Stimulated activated memory B cell treated with anti-CD40 and anti-IgM and Interleukin-4, amounts not matched to agents 10 μg/mL and 1 μg/mL and 100 μg/mL, for 72 hours (primary cell): ENCODE measurements at regions not wholly inside any gene's neighbourhood (a gene's known extent, or its start where the extent isn't known, plus 50 kb on each side); places are given as distances from the start of the nearest gene placed in this dataset.
"Not testable (repeated sequence)": the region's sequence is repeated elsewhere in the genome, so short reads cannot be mapped to it uniquely, and the experiment has no call there.

Experiments used
- ATAC-seq: fragments of 150-1000 bp; cut with Tn5 transposase; 2 replicates; pipeline ENCODE4 v1.10.0; 2021
- H3K27ac Mint-ChIP-seq: one replicate; pipeline ENCODE4 v1.8.0; 2022; ENCODE audit warnings: mild to moderate bottlenecking, mixed read lengths
- H3K27me3 Mint-ChIP-seq: one replicate; pipeline ENCODE4 v1.8.0; 2022; ENCODE audit warnings: mixed read lengths
- H3K36me3 Mint-ChIP-seq: one replicate; pipeline ENCODE4 v1.8.0; 2022; ENCODE audit warnings: mixed read lengths
- H3K4me1 Mint-ChIP-seq: one replicate; pipeline ENCODE4 v1.8.0; 2022; ENCODE audit warnings: mixed read lengths
- H3K4me3 Mint-ChIP-seq: one replicate; pipeline ENCODE4 v1.8.0; 2022; ENCODE audit warnings: mild to moderate bottlenecking, moderate library complexity, mixed read lengths
- H3K9me3 Mint-ChIP-seq: one replicate; pipeline ENCODE4 v1.8.0; 2022; ENCODE audit warnings: mixed read lengths

DNA sequence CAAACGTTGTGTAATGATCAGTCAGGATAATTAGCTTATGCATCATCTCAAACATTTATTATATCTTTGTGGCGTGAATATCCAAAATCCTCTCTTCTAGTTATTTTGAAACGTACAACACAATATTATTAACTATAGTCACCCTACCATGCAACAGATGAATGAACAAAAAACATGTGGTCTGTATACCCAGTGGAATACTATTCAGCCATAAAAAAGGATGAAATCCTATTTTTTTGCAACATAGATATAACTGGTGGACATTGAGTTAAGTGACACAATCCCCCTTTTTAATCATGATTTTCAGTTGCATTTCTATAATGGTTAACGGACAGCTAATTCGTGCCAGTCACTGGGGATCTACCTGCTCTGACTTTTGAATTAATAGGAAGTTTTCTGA, 145.6 kb downstream of the SOX1 start:
- no peaks in the 10 kb centered on the region for H3K36me3 Mint-ChIP-seq
- no peaks in the 10 kb centered on the region for H3K9me3 Mint-ChIP-seq
- H3K27me3 Mint-ChIP-seq, result peaks cover 21% of the 10 kb centered on the region
- H3K4me1 Mint-ChIP-seq, result no peaks in the 10 kb centered on the region
- H3K4me3 Mint-ChIP-seq, result no peak overlapping the region
- ATAC-seq, result no peak
- H3K27ac Mint-ChIP-seq, result no peak overlapping the region

DNA sequence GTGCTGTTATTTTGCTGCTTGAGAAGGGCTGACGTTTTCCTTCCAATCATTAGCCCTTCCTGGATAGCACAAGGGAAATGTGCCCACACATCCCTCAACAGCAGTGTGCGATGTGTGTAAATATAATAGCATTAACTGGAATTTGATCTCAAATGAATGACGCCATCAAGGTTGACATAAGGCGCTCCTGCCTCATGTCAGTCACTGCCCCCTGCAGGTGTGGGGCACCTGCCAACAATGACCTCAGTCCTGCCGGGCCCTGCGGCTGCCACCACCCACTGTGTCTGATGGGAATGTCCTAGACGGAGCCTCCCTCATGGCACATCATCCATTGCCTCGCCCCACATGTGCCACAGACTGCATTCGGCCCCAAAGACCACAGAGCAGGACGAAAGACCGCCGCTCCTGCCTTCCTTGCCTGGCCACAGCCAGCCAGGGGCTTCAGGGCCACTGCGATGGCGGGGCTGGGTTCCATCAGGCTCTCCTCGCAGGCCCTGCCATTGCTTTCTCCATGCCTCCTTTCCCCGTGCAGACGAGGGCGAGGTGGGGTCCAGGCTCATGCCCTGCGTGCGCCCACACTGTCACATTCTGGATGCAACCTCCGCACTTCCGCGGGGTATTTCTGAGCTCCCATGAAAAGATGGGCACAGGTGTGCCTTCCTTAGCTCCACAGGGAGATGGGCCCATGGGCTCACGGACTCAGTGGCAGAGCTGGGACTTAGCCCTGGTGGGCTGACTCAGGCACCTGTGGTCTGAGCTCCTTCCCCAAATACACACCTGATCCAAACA, 146.7 kb downstream of the SOX1 start:
- H3K9me3 Mint-ChIP-seq, result no peaks in the 10 kb centered on the region
- no peak overlapping the region for H3K27ac Mint-ChIP-seq
- peaks cover 10% of the 10 kb centered on the region for H3K27me3 Mint-ChIP-seq
- no peaks in the 10 kb centered on the region for H3K36me3 Mint-ChIP-seq
- no peak for ATAC-seq
- H3K4me3 Mint-ChIP-seq, result no peak overlapping the region
- H3K4me1 Mint-ChIP-seq, result no peaks in the 10 kb centered on the region

DNA sequence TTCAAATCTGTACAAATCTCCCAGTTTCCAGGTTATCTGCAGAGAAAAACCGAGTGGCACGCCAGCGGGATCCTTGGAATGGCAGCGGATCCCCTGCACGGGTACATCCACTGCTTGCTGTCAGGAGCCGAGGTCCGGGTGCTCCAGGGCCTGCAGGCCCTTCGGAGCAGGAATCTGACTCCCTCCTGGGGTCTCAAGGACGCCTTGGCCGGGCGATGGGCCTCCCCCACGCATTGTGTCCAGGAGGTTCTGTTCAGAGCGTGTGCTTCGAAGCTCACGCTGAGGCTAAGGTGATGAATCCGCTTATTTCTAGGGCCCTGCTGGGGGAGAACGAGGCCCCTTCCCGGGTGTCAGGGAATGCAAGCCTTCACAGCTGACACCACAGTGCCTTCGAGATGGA, 148.9 kb downstream of the SOX1 start:
- Mint-ChIP-seq H3K4me3 (no peak overlapping the region), H3K36me3 (no peaks in the 10 kb centered on the region), H3K27me3 (no peaks in the 10 kb centered on the region), H3K9me3 (no peaks in the 10 kb centered on the region), H3K4me1 (no peaks in the 10 kb centered on the region), H3K27ac (no peak overlapping the region)
- ATAC-seq, result no peak

DNA sequence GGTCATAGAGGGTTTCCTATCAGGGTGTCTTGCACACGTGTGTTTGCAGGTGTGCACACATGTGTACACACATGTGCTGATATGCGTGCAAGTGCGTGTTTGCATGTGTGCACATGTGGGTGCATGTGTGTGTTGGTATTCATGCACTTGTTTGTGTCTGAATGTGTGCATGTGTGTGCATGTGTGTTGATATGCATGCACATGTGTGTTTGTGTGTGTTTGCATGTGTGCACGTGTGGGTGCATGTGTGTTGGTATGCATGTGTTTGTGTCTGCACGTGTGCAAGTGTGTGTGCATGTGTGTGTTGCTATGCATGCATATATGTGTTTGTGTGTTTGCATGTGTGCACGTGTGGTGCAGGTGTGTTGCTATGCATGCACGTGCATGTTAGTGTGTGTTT, 150.5 kb downstream of the SOX1 start:
- Mint-ChIP-seq H3K9me3 (no peaks in the 10 kb centered on the region), H3K27ac (no peak overlapping the region), H3K4me1 (no peaks in the 10 kb centered on the region), H3K36me3 (no peaks in the 10 kb centered on the region), H3K27me3 (no peaks in the 10 kb centered on the region), H3K4me3 (no peak overlapping the region)
- no peak for ATAC-seq

DNA sequence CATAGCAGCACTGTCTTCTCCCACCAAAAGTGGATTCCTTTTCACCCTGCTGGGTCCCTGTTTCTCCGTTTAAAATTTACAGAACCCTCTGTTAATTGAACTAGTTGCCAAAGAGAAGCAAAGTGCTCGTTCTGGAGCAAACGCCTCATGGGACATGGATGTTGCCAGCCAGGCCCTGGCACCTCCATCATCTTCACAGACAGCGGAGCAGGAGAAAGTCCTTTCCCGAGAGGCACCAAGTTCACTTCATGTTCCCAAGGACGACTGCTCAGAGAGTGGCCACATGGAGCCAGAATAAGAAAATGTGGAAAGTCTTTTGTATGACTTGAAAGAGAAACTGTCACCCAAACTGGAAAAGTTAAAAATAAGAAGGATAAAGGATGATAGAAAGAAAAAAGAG, 151.5 kb downstream of the SOX1 start:
- ATAC-seq, result no peak
- Mint-ChIP-seq H3K27me3 (no peaks in the 10 kb centered on the region), H3K4me1 (no peaks in the 10 kb centered on the region), H3K4me3 (no peak overlapping the region), H3K27ac (no peak overlapping the region), H3K9me3 (no peaks in the 10 kb centered on the region), H3K36me3 (no peaks in the 10 kb centered on the region)

DNA sequence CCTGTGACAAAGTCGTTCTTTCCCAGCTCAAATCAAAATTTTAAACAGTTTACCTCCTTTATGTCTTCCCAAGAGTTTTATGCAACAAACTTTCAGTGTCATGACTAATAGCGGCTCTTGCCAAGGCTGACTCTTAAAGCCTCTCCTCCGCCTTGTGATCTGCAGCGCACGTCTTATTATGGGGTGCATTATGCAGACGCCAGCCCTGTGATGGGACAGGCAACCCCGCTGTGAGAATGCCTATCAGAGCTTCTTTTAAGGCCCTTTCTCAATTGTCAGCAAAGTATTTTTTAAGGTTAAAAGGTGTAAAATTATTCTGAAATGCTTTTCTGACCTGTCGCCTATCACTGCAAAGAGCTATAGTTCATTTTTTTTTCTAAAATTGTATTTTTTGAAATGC, 152.8 kb downstream of the SOX1 start:
- Mint-ChIP-seq H3K4me1 (no peaks in the 10 kb centered on the region), H3K27ac (no peak overlapping the region), H3K4me3 (no peak overlapping the region), H3K9me3 (peaks cover 2% of the 10 kb centered on the region), H3K27me3 (no peaks in the 10 kb centered on the region), H3K36me3 (no peaks in the 10 kb centered on the region)
- no peak for ATAC-seq

DNA sequence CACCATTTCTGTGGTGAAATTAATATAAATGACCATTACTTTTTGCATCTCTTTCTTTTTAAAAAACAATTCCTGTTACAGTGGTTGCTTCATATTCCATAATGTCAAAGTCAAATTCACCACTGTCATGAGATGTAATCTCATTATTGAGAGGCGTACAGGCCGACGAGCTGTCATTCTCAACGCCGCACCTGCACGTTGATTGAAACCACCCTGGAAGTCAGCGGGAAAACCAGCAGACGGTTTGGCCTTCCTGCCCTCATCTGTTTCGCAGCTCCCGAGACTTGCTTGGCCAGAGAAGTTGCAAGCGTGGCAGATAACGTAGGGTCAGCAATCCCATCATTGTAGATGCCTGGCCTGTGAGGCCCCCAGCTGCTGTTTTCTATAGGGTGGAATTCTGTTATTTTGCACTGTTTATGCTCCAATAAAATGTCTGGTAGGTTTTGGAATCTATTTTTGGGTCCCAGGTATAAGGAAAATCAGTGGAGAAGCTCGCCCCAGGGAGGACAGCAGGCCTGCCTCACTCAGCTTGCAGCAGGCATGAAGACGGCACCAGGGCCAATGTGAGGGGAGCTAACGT, 153.4 kb downstream of the SOX1 start:
- H3K4me1 Mint-ChIP-seq, result no peaks in the 10 kb centered on the region
- ATAC-seq, result no peak
- H3K27ac Mint-ChIP-seq, result no peak overlapping the region
- H3K36me3 Mint-ChIP-seq, result no peaks in the 10 kb centered on the region
- H3K27me3 Mint-ChIP-seq, result no peaks in the 10 kb centered on the region
- H3K9me3 Mint-ChIP-seq, result peaks cover 3% of the 10 kb centered on the region
- no peak overlapping the region for H3K4me3 Mint-ChIP-seq

DNA sequence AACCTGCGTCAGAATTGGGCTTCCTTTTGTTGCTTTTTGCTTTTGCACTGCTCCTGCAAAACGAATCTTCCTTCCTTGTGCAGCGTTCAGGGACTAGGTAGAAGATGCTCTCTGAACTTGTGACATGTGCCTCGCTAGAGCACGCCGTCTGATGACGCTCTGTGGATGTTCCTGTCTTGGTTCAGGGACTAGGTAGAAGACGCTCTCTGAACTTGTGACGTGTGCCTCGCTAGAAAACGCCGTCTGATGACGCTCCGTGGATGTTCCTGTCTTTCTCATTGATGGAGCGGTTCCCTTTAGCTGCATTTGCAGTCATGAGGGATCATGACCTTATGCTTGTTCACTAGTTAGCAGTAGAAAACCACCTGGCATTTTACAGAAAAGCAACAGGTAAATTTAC, 154.0 kb downstream of the SOX1 start:
- ATAC-seq, result no peak
- H3K9me3 Mint-ChIP-seq, result peaks cover 3% of the 10 kb centered on the region

DNA sequence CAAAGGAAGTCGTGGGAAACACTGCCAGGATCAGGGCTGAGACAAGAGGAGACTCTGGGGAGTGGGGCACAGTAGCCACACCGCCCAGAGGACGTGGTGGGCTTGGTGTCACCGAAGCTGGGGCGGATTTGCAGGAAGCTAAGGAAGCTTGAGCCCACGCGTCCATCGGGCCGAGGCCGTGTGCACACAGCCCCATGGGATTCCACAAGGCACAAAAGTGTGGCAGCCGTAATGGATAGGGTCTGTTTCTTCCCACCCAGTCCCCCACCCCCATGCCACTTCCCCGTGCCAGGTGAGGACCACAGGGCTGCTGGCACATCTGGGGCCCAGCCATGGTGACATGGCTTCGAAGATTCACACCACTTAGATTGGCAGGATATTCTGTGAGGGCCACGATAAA, 153.2 kb upstream of the SPACA7 start:
- no peak for ATAC-seq
- Mint-ChIP-seq H3K9me3 (peaks cover 3% of the 10 kb centered on the region), H3K36me3 (no peaks in the 10 kb centered on the region), H3K4me1 (no peaks in the 10 kb centered on the region), H3K4me3 (no peak overlapping the region), H3K27me3 (no peaks in the 10 kb centered on the region), H3K27ac (no peak overlapping the region)

More for the DNA sequence above, 154.0 kb downstream of the SOX1 start:
- Mint-ChIP-seq H3K4me3 (no peak overlapping the region), H3K27me3 (no peaks in the 10 kb centered on the region), H3K4me1 (no peaks in the 10 kb centered on the region), H3K36me3 (no peaks in the 10 kb centered on the region), H3K27ac (no peak overlapping the region)

DNA sequence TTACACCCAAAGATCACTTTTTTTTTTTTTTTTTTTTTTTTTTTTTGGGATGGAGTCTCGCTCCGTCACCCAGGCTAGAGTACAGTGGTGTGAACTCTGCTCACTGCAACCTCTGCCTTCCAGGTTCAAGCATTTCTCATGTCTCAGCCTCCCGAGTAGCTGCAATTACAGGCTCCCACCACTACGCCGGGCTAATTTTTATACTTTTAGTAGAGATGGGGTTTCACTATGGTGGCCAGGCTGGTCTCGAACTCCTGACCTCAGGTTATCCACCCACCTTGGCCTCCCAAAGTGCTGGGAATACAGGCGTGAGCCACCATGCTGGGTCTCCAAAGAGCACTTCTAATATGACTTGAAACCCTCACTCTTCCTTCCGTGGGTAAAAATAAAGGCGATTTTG, 152.2 kb upstream of the SPACA7 start:
- H3K27ac Mint-ChIP-seq, H3K36me3 Mint-ChIP-seq, ATAC-seq, H3K9me3 Mint-ChIP-seq, H3K4me1 Mint-ChIP-seq, H3K27me3 Mint-ChIP-seq, H3K4me3 Mint-ChIP-seq: not testable (repeated sequence)

DNA sequence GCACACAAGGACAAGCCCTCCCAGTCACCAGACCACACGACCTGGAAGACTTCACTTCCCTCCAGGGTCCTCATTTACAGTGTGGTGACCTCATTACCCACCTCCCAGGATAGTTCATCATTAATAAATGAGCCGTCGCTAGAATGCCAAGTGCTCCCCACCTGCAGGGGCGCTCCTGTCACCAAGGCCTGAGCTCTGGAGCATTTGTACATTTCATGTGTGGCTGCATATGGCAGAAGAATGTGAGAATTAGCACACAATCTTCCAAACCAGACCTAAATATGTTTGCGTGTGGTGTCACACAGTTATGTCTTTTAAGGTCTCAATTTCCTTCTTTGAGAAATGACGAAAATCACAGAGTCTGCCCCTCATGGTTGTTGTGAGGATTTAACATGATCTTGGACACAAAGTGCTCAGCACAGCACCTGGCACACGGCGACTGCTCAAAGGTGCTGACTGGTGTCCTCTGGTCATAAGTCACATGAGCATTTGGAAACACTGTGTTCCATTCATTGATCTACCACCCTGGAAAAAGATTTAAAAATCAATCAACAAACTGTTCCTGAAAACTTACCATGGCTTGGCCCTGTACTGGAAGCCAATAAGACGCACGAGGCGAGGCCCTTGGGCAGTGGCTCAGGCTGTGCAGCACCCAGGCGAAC, 150.6 kb upstream of the SPACA7 start:
- H3K27ac Mint-ChIP-seq, result no peak overlapping the region
- no peak for ATAC-seq
- H3K4me3 Mint-ChIP-seq, result no peak overlapping the region
- H3K9me3 Mint-ChIP-seq, result peaks cover 3% of the 10 kb centered on the region
- H3K27me3 Mint-ChIP-seq, result no peaks in the 10 kb centered on the region
- no peaks in the 10 kb centered on the region for H3K4me1 Mint-ChIP-seq
- H3K36me3 Mint-ChIP-seq, result no peaks in the 10 kb centered on the region

DNA sequence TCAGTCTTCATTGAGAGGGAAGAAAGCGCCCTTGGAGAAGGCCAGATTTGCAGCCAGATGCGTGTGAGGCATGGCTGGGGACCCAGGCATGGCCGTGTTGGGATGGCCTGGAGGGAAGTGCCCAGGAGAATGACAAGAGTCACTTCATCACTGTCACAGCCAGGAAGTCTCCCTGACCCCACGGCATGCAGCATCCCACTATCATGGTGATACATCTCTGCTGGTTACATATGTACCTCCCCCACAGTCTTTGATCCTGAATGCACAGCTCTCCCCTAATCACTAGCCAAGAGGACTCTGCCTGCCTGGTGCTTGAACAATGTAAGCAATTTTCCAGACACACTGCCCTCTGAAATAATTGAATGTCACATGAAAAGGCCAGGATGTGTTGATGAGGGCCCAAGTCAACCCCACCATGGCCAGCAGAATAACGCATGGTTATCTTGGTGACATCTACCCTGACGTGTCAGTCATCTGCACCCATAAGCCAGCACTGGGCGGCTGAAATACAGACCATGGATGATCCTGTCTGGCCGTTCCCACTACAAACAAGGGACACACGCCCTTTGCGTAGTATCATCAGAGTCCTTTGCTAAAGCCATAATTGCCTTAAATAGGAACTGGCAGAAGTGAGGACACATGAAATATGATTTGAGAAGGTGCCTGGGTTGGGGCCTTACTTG, 149.7 kb upstream of the SPACA7 start:
- Mint-ChIP-seq H3K9me3 (peaks cover 3% of the 10 kb centered on the region), H3K27ac (no peak overlapping the region), H3K36me3 (no peaks in the 10 kb centered on the region), H3K4me3 (no peak overlapping the region), H3K27me3 (no peaks in the 10 kb centered on the region), H3K4me1 (no peaks in the 10 kb centered on the region)
- no peak for ATAC-seq

DNA sequence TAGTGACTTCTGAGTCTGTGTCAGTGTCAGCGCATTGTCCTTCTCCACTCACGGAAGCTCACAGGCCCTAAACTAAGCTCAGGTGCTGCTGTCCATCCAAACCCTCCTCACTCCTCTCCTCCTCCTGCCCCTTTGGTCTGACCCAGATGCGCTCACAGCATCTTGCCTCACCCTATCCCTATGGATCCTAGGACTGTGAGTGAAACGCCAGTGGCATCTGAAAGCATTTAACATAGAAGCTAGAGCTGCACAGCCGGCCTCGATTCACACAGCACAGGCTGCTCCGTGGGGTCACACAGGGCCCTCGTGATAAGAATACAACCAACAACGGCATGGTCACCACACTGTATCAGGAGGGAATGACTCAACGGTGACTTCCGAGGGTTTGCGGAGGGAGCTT, 149.1 kb upstream of the SPACA7 start:
- Mint-ChIP-seq H3K4me1 (no peaks in the 10 kb centered on the region), H3K9me3 (peaks cover 3% of the 10 kb centered on the region), H3K36me3 (no peaks in the 10 kb centered on the region), H3K27ac (no peak overlapping the region), H3K27me3 (no peaks in the 10 kb centered on the region), H3K4me3 (no peak overlapping the region)
- no peak for ATAC-seq

DNA sequence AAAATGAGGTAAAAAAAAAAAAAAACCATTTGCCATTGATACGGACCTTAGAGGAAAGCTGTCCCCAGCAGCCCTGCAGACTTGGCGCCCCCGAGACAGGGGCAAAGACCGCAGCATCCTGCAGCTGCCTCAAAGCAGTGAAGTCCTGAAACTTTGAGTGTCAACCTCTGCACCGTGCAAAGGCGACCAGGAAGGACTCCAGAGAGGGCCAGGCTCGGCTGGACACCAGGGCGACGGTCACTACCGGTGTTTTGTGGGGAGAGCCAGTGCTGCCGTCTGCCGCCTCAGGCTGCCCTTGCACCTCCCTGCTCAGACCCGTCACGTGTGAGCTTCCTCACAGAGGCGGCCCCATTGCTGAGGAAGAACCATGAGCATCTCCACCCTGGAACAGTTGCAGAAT, 146.7 kb upstream of the SPACA7 start:
- Mint-ChIP-seq H3K36me3 (no peaks in the 10 kb centered on the region), H3K4me3 (no peak overlapping the region)

DNA sequence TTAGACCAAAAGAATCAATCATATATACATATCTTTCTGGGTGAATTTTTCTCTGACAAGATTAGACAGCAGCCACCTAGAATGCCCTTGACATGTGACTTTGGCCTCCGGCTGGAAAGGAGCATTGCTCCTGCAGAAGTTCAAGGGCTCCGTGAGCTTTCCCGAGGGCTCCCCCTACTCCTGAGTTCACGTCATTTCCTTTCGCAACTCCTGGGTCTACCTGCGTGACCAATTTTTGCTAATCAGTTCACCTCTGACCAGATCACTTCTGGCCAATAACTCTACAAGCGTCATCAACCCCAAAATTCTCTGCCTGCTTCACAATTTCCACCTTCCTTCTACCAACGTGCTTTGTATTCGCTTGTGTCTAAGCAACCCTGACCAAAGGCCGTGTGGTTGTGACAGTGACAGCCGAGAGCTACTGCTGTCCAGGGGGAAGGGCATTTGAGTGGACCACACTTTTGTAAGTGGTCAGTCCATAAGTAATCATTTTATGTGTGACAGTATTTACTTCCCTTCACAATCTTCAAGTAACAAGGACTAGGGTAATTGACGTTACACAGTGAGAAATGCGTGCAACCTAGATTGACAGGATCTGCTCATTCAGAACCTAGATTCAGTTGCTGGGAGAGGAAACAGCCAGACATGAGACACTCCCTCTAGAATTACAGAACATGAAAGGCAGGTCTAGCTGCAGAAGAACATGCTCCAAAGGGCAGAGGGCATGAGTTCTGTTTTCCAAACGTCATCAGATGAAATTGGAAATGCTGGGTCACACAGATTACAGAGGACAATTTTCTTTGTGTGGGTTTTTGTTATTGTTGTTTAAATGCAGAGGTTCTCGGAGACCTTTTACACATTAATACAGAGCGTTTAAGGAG, 145.9 kb upstream of the SPACA7 start:
- no peak overlapping the region for H3K27ac Mint-ChIP-seq
- ATAC-seq, result no peak
- no peak overlapping the region for H3K4me3 Mint-ChIP-seq
- no peaks in the 10 kb centered on the region for H3K36me3 Mint-ChIP-seq
- H3K27me3 Mint-ChIP-seq, result peaks cover 10% of the 10 kb centered on the region
- H3K9me3 Mint-ChIP-seq, result peaks cover 2% of the 10 kb centered on the region
- no peaks in the 10 kb centered on the region for H3K4me1 Mint-ChIP-seq

More for the DNA sequence above, 146.7 kb upstream of the SPACA7 start:
- no peak for ATAC-seq
- Mint-ChIP-seq H3K9me3 (peaks cover 3% of the 10 kb centered on the region), H3K27me3 (peaks cover 2% of the 10 kb centered on the region), H3K27ac (no peak overlapping the region), H3K4me1 (no peaks in the 10 kb centered on the region)
